NT2/D1 (cell line): ENCODE measurements at regions not wholly inside any gene's neighbourhood (a gene's known extent, or its start where the extent isn't known, plus 50 kb on each side); places are given as distances from the start of the nearest gene placed in this dataset.
"Not testable (repeated sequence)": the region's sequence is repeated elsewhere in the genome, so short reads cannot be mapped to it uniquely, and the experiment has no call there.

Experiments
- SUZ12 ChIP-seq: IDR thresholded peaks from 2 replicates; pipeline ENCODE4 v1.6.1; 2011; ENCODE audit not compliant: insufficient read length, insufficient read depth; ENCODE audit errors: extremely low read depth
- YY1 ChIP-seq: IDR thresholded peaks from 2 replicates; pipeline ENCODE4 v1.6.1; 2011; ENCODE audit not compliant: insufficient read length, insufficient read depth
- ZNF274 ChIP-seq: IDR thresholded peaks from 2 replicates; pipeline ENCODE4 v1.6.1; 2011; ENCODE audit warnings: mild to moderate bottlenecking, low read depth, low read length

GRCh38 chr2:87516369-87516967, 231.4 kb upstream of the PLGLB2 start:
- TF ChIP-seq ZNF274, YY1, SUZ12: not testable (repeated sequence)
